ENCODE measurements at regions not wholly inside any gene's neighbourhood (a gene's known extent, or its start where the extent isn't known, plus 50 kb on each side); places are given as distances from the start of the nearest gene placed in this dataset.

DNA sequence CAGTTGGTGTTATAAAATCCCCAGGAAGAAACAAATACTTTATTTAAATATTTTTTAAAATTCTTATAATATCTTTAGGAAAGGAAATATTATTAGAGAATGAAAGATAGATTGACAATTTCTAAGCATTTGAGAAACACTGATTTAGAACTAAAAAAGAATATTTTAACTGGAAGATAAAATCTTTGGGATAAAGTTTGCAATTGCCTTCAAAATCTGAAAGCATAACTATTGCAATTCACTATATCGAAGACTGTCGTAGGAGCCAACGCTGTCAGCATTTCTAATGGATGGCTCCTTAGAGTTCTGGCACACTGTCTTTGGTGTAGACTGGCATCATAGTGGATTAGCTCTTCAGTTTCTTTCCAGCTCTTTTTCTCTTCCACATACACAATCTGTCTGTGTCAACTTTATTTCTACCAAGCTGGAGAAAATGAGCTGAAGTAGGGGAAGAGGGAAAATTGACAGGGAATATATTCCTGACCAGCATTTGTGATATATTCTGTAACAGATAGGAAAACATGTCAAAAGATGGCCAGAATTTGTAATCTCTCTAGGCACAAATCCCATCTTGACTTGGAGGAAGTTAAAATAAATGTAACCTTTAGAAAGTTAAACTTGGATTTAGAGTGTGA is 1561.4 kb downstream of the MAT2B start:
- no TSS peak for BruUV-seq (replicated peaks)
- no peak overlapping the region for H3K9ac ChIP-seq (ENCODE audit: control insufficient read depth, insufficient read depth, low read length)
- SMC1A ChIA-PET (ENCODE audit: uncharacterized antibody, unreplicated experiment): no interaction called here
- RAD21 ChIA-PET (ENCODE audit: unreplicated experiment): no interaction called here
- no peaks in the 10 kb centered on the region for H3K4me1 ChIP-seq (ENCODE audit: control insufficient read depth, insufficient read depth, low read length)
- no peaks in the 10 kb centered on the region for H3K79me2 ChIP-seq (ENCODE audit: control insufficient read depth, insufficient read depth, low read length)
- no peaks in the 10 kb centered on the region for H3K27me3 ChIP-seq (replicated peaks in 1 of 2; ENCODE audit: control insufficient read depth in 2 of 2, insufficient read depth in 2 of 2, low read length in 1 of 2)
- H3K27ac ChIP-seq (ENCODE audit: control insufficient read depth, insufficient read depth): no peak overlapping the region
- DNase-seq (ENCODE audit: low read depth, low spot score) (no peak), FAIRE-seq (no peak), ATAC-seq (no peak)
- no peak overlapping the region for H3K4me2 ChIP-seq (ENCODE audit: control insufficient read depth, insufficient read depth)
- no peak overlapping the region for H2AFZ ChIP-seq (ENCODE audit: control insufficient read depth, low read depth, low read length)
- H3K36me3 ChIP-seq (ENCODE audit: control insufficient read depth in 2 of 2, insufficient read depth in 2 of 2, low read length in 1 of 2): no peaks in the 10 kb centered on the region
- intact Hi-C loops (cut with micrococcal nuclease; ENCODE audit: unreplicated experiment): no loop called here
- H3K4me3 ChIP-seq: no peak overlapping the region
- WGBS (ENCODE audit: insufficient coverage, insufficient replicate concordance, low lambda C conversion rate, missing lambda C conversion rate): 25% methylated on average over 3 of the region's 3 CpGs
- no peaks in the 10 kb centered on the region for H4K20me1 ChIP-seq (ENCODE audit: control insufficient read depth, insufficient read depth)
- no peaks in the 10 kb centered on the region for H3K9me3 ChIP-seq (replicated peaks; ENCODE audit: control insufficient read depth, insufficient read depth, low read length)
- TF ChIP-seq, protein P1, sequence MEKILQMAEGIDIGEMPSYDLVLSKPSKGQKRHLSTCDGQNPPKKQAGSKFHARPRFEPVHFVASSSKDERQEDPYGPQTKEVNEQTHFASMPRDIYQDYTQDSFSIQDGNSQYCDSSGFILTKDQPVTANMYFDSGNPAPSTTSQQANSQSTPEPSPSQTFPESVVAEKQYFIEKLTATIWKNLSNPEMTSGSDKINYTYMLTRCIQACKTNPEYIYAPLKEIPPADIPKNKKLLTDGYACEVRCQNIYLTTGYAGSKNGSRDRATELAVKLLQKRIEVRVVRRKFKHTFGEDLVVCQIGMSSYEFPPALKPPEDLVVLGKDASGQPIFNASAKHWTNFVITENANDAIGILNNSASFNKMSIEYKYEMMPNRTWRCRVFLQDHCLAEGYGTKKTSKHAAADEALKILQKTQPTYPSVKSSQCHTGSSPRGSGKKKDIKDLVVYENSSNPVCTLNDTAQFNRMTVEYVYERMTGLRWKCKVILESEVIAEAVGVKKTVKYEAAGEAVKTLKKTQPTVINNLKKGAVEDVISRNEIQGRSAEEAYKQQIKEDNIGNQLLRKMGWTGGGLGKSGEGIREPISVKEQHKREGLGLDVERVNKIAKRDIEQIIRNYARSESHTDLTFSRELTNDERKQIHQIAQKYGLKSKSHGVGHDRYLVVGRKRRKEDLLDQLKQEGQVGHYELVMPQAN (conservative IDR thresholded peaks at IDR 0.05): no peak
- TF ChIP-seq SMC3 (IDR thresholded peaks at IDR 0.05; ENCODE audit: borderline replicate concordance, low read length) (no peak), POLR2AphosphoS5 (IDR thresholded peaks at IDR 0.05; ENCODE audit: low read length) (no peak), CHD4 (IDR thresholded peaks at IDR 0.05) (no peak), PKNOX1 (IDR thresholded peaks at IDR 0.05) (no peak), PRDM15 (CRISPR knock-in tag; IDR thresholded peaks at IDR 0.05) (no peak), RELA (IDR thresholded peaks at IDR 0.05; ENCODE audit: borderline replicate concordance, partially characterized antibody) (no peak), USF1 (IDR thresholded peaks at IDR 0.05; ENCODE audit: borderline replicate concordance, extremely low read length, insufficient read depth, low read depth, low read length) (no peak), NFYA (IDR thresholded peaks at IDR 0.05; ENCODE audit: borderline replicate concordance, low read depth, low read length) (no peak), CBFB (IDR thresholded peaks at IDR 0.05; ENCODE audit: low read depth) (no peak), HDAC6 (IDR thresholded peaks at IDR 0.05; ENCODE audit: unreplicated experiment) (no peak)
- POLR2A ChIA-PET: no interaction called here
- CTCF ChIA-PET: no interaction called here
- in situ Hi-C loops (cut with MboI): no loop called here

Measured in GM12878 (cell line).